GM21367 (cell line): ENCODE measurements at regions not wholly inside any gene's neighbourhood (a gene's known extent, or its start where the extent isn't known, plus 50 kb on each side); places are given as distances from the start of the nearest gene placed in this dataset.

Experiments
- ATAC-seq: cut with Tn5 transposase; IDR thresholded peaks from one replicate; pipeline ENCODE4 v1.9.1; 2021; ENCODE audit not compliant: unreplicated experiment

- ATAC-seq = no peak
These were observed 166.5 kb downstream of the TFAP2A start for GRCh38 chr6:10248378-10248843.

- ATAC-seq = no peak
These were observed 177.4 kb downstream of the TFAP2A start for GRCh38 chr6:10237298-10238038.

- ATAC-seq = no peak
These were observed 179.5 kb downstream of the TFAP2A start for GRCh38 chr6:10235344-10235743.

GRCh38 chr6:10230531-10230930 lies 184.3 kb downstream of the TFAP2A start:
- ATAC-seq = no peak

GRCh38 chr6:10223841-10224240 lies 191.0 kb downstream of the TFAP2A start:
- no peak for ATAC-seq

GRCh38 chr6:10221178-10221577 lies 193.7 kb downstream of the TFAP2A start:
- no peak for ATAC-seq

- ATAC-seq = no peak
These were observed 195.4 kb downstream of the TFAP2A start for GRCh38 chr6:10219510-10219909.

- ATAC-seq = no peak
These were observed 197.8 kb downstream of the TFAP2A start for GRCh38 chr6:10217111-10217510.

GRCh38 chr6:10215326-10216110 lies 199.4 kb downstream of the TFAP2A start:
- ATAC-seq = no peak

GRCh38 chr6:10210052-10210451 lies 204.8 kb downstream of the TFAP2A start:
- ATAC-seq = no peak

- ATAC-seq = no peak
These were observed 209.0 kb downstream of the TFAP2A start for GRCh38 chr6:10205892-10206291.

- ATAC-seq = no peak
These were observed 209.8 kb downstream of the TFAP2A start for GRCh38 chr6:10205120-10205519.

- no peak for ATAC-seq
These were observed 211.2 kb downstream of the TFAP2A start for GRCh38 chr6:10203651-10204050.

GRCh38 chr6:10202581-10202980 lies 212.3 kb downstream of the TFAP2A start:
- ATAC-seq = no peak

- ATAC-seq = no peak
These were observed 213.0 kb downstream of the TFAP2A start for GRCh38 chr6:10201606-10202510.

GRCh38 chr6:10196090-10196489 lies 218.8 kb downstream of the TFAP2A start:
- ATAC-seq = no peak

- no peak for ATAC-seq
These were observed 219.8 kb downstream of the TFAP2A start for GRCh38 chr6:10194816-10195672.

GRCh38 chr6:10193321-10193720 lies 221.6 kb downstream of the TFAP2A start:
- ATAC-seq = no peak

- no peak for ATAC-seq
These were observed 224.8 kb downstream of the TFAP2A start for GRCh38 chr6:10190042-10190441.
